Thoracic aorta (tissue), 2 donors: ENCODE measurements at regions not wholly inside any gene's neighbourhood (a gene's known extent, or its start where the extent isn't known, plus 50 kb on each side); places are given as distances from the start of the nearest gene placed in this dataset.

Experiments used
- ATAC-seq: fragments of 150-250 bp; one replicate; pipeline ENCODE4 v1.8.0; 2017; ENCODE audit warnings: low read depth; ENCODE audit not compliant: insufficient number of reproducible peaks, low FRiP score
- DNase-seq: peaks from one replicate; pipeline ENCODE4 v3.0.0-alpha.2; 2020; ENCODE audit warnings: low spot score
- H3K27ac ChIP-seq, 2 donors: fragments of 200-600 bp; sonication (generic); 1 replicate in 1 of 2; 2 replicates in 1 of 2; pipeline ENCODE4 v1.5.1; 2016; ENCODE audit warnings: mild to moderate bottlenecking in 2 of 2, moderate library complexity in 2 of 2
- H3K27me3 ChIP-seq: fragments of 200-600 bp; sonication (generic); replicated peaks from 2 replicates; pipeline ENCODE4 v1.6.0; 2016; ENCODE audit warnings: mild to moderate bottlenecking; ENCODE audit not compliant: insufficient read depth
- H3K36me3 ChIP-seq: fragments of 200-600 bp; sonication (generic); one replicate; pipeline ENCODE4 v1.5.1; 2016
- H3K4me1 ChIP-seq, 2 donors: fragments of 200-600 bp; sonication (generic); 1 replicate in 1 of 2; 2 replicates in 1 of 2; pipeline versions ENCODE4 v1.5.1 to v1.6.0; 2016; ENCODE audit warnings: low read depth in 2 of 2, mild to moderate bottlenecking in 1 of 2; ENCODE audit not compliant: control insufficient read depth in 1 of 2
- H3K4me3 ChIP-seq: fragments of 200-600 bp; sonication (generic); 2 replicates; pipeline ENCODE4 v1.5.1; 2016; ENCODE audit warnings: mild to moderate bottlenecking
- H3K9me3 ChIP-seq: fragments of 200-600 bp; sonication (generic); 2 replicates; pipeline ENCODE4 v1.5.1; 2016
- TF ChIP-seq, protein P1 (sequence below): fragments of 200-600 bp; sonication (generic); IDR thresholded peaks from one replicate; pipeline ENCODE4 v1.5.1; 2019; ENCODE audit warnings: antibody characterized with exemption

DNA sequence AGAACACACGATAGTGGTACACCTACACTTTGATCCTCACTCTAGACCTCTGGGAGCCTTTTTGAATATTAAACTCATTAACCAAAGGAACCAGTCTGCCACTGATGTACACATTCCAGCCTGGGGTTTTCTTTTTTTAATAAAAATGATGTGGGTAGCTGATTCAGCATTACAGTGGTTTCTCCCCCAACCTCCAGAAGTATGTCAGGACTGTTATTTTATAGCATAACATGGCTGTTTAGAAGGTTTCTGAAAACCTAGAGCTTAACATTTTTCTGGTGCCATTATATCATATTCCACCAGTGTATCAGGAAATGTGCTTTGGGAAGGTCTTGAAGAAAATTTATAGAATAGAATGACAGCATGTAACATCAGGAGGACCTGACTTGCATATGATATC lies 540.9 kb upstream of the WWC1 start:
- Histone ChIP-seq H3K4me1 (no peaks in the 10 kb centered on the region), H3K9me3 (no peaks in the 10 kb centered on the region), H3K27ac (no peak overlapping the region), H3K27me3 (no peaks in the 10 kb centered on the region), H3K36me3 (no peaks in the 10 kb centered on the region), H3K4me3 (no peak overlapping the region)
- ATAC-seq (no peak), DNase-seq (no peak)
- TF ChIP-seq, protein P1, sequence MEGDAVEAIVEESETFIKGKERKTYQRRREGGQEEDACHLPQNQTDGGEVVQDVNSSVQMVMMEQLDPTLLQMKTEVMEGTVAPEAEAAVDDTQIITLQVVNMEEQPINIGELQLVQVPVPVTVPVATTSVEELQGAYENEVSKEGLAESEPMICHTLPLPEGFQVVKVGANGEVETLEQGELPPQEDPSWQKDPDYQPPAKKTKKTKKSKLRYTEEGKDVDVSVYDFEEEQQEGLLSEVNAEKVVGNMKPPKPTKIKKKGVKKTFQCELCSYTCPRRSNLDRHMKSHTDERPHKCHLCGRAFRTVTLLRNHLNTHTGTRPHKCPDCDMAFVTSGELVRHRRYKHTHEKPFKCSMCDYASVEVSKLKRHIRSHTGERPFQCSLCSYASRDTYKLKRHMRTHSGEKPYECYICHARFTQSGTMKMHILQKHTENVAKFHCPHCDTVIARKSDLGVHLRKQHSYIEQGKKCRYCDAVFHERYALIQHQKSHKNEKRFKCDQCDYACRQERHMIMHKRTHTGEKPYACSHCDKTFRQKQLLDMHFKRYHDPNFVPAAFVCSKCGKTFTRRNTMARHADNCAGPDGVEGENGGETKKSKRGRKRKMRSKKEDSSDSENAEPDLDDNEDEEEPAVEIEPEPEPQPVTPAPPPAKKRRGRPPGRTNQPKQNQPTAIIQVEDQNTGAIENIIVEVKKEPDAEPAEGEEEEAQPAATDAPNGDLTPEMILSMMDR: no peak

DNA sequence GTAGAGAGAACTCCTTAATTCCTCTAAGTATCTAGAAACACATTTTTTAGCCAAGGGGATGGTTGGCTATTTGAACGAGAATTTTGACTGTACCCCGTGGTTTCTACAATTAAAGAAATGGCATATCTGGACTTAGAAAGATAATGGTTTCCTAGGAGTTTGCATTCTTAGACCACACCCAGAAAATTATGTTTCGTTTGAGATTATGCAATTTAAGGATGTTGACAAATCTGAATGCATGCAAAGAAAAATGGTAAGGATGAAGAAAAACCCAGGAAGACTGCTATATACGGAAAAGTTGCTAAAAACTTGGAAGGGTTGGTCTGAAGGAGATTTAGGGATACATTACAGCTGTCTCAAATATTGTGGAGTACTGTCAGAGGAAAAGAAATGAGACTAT lies 538.5 kb upstream of the WWC1 start:
- TF ChIP-seq, protein P1: no peak
- no peaks in the 10 kb centered on the region for H3K36me3 ChIP-seq
- H3K27ac ChIP-seq: no peak overlapping the region
- ATAC-seq (no peak), DNase-seq (no peak)
- no peak overlapping the region for H3K4me3 ChIP-seq
- H3K4me1 ChIP-seq: no peaks in the 10 kb centered on the region
- no peaks in the 10 kb centered on the region for H3K9me3 ChIP-seq
- H3K27me3 ChIP-seq: no peaks in the 10 kb centered on the region

DNA sequence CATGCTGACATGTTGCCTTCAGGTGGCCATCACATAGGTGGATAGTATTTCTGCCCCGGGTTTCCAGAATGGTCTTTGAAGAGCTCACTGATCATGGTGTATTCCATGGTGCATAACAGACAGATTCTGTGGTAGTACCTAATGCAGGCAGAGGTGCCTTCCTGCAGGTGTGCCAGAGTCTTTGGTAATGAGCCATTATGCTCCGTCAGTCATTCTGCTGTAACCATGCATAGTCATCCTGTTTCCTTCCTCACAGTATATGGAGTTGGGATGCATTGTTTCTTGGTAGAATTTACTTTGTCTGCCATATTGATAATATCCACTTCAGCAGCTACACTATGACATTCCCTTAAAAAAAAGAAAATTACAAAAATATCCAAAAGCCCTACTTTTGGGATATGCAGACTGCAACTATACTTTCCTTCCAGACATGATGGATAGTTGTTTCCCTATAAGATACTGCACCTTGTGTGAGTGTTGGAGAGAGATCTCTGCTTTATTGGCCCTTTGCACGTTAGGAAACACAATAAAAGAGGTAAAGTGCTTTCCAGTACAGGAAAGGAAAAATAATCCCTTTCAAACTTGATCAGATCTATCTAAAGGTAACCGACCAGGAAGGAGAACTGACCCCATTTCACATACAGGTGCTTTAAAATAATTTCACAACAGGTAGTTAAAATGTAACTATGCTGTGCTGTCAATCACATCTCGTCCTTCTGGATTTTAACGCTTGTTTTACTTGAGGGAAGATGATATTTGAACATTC lies 537.5 kb upstream of the WWC1 start:
- Histone ChIP-seq H3K27me3 (no peaks in the 10 kb centered on the region), H3K4me3 (no peak overlapping the region), H3K4me1 (no peaks in the 10 kb centered on the region), H3K27ac (no peak overlapping the region), H3K9me3 (no peaks in the 10 kb centered on the region), H3K36me3 (no peaks in the 10 kb centered on the region)
- no peak for ATAC-seq
- TF ChIP-seq, protein P1: no peak
- no peak for DNase-seq

DNA sequence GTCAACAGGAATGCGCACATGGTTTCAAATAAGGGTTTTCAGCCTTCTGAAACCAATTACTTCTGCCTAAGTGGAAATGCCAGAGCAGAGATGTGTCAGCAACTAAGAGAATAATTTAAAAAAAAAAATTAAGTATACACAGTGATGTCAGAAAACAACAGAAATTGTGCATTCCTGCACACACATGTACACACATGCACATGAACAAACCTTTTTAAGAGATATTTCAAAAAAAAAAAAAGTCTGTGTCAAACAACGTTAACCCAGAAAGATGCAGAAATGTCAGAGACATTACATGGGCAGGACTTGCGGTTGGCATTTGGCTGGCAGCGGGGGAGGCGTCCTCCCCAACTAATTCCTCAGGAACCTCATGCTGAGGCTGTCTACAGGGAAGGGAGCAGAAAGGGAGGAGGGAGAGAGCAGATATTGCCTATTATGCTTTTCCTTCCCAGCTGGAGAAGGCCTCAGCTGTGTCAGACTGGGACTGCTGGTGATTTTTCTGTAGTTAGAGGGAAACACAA lies 536.9 kb upstream of the WWC1 start:
- no peaks in the 10 kb centered on the region for H3K27me3 ChIP-seq
- no peak overlapping the region for H3K4me3 ChIP-seq
- no peaks in the 10 kb centered on the region for H3K36me3 ChIP-seq
- no peak for ATAC-seq
- no peak for DNase-seq
- TF ChIP-seq, protein P1: no peak
- no peaks in the 10 kb centered on the region for H3K9me3 ChIP-seq
- H3K27ac ChIP-seq: no peak overlapping the region
- H3K4me1 ChIP-seq: no peaks in the 10 kb centered on the region

DNA sequence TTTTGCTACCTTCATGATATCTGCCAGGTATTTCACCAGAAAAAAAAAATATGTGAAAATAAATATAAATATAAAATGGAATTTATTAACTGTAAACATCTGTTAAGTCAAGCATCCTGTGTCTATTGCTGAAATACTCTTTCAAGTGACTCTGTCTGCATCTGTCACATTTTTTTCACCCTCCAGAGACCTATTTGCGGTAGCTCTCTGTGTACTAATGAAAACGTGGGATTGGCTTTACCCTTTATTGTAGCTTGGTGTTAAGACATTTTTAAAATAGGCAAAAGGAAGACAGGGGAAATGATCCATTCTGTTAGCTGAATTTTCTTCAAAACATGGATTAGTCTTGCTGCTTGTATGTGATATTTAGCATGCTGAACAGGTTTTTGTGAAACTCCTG lies 536.0 kb upstream of the WWC1 start:
- Histone ChIP-seq H3K4me1 (no peaks in the 10 kb centered on the region), H3K4me3 (no peak overlapping the region), H3K27me3 (no peaks in the 10 kb centered on the region), H3K9me3 (no peaks in the 10 kb centered on the region), H3K36me3 (no peaks in the 10 kb centered on the region), H3K27ac (no peak overlapping the region)
- TF ChIP-seq, protein P1: no peak
- DNase-seq: no peak
- ATAC-seq: no peak
